Vagina (tissue), 2 donors: ENCODE measurements at regions not wholly inside any gene's neighbourhood (a gene's known extent, or its start where the extent isn't known, plus 50 kb on each side); places are given as distances from the start of the nearest gene placed in this dataset.
"Not testable (repeated sequence)": the region's sequence is repeated elsewhere in the genome, so short reads cannot be mapped to it uniquely, and the experiment has no call there.

ENCODE experiments used
- DNase-seq, 2 donors: peaks; one replicate each; pipeline ENCODE4 v3.0.0-alpha.2; 2017; ENCODE audit errors: extremely low spot score in 2 of 2
- H3K27ac ChIP-seq: fragments of 200-600 bp; sonication (generic); one replicate; pipeline ENCODE4 v1.5.1; 2019
- H3K27me3 ChIP-seq: fragments of 200-600 bp; sonication (generic); one replicate; pipeline ENCODE4 v1.5.1; 2019
- H3K36me3 ChIP-seq, 2 donors: fragments of 200-600 bp; sonication (generic); one replicate each; pipeline ENCODE4 v1.5.1; 2017 to 2019
- H3K4me1 ChIP-seq: fragments of 200-600 bp; sonication (generic); one replicate; pipeline ENCODE4 v1.5.1; 2019
- H3K4me3 ChIP-seq, 2 donors: fragments of 200-600 bp; sonication (generic); 1 replicate in 1 of 2; 2 replicates in 1 of 2; pipeline ENCODE4 v1.5.1; 2016 to 2019
- H3K9me3 ChIP-seq: fragments of 200-600 bp; sonication (generic); one replicate; pipeline ENCODE4 v1.5.1; 2019
- POLR2A ChIP-seq, 2 donors: fragments of 450-650 bp; IDR thresholded peaks; one replicate each; pipeline ENCODE4 v1.6.1; 2017; ENCODE audit warnings: antibody characterized with exemption in 2 of 2, mild to moderate bottlenecking in 2 of 2, moderate library complexity in 2 of 2
- POLR2AphosphoS5 ChIP-seq, 2 donors: sonication (generic); formaldehyde crosslinking; IDR thresholded peaks; one replicate each; pipeline ENCODE4 v1.9.0; 2017; ENCODE audit warnings: antibody characterized with exemption in 2 of 2, mild to moderate bottlenecking in 2 of 2, low read depth in 1 of 2; ENCODE audit not compliant: insufficient read depth in 1 of 2
- intact Hi-C: fragments of 100-400 bp; cut with DNase I; formaldehyde crosslinking; loops from one replicate; pipeline ENCODE4 v1.15.1; 2023
- TF ChIP-seq, protein P1 (sequence below), 3 experiments: fragments of 450-650 bp in 2 of 3; fragments of 200-600 bp in 1 of 3; sonication (generic) in 1 of 3; IDR thresholded peaks; one replicate each; pipeline ENCODE4 v1.5.1; 2017 to 2019; ENCODE audit warnings: antibody characterized with exemption in 3 of 3, mild to moderate bottlenecking in 2 of 3, moderate library complexity in 2 of 3

- no peak for TF ChIP-seq POLR2A (IDR thresholded peaks at IDR 0.05)
- no peak for TF ChIP-seq POLR2AphosphoS5 (IDR thresholded peaks at IDR 0.05; ENCODE audit: insufficient read depth in 1 of 2, low read depth in 1 of 2)
- TF ChIP-seq, protein P1, sequence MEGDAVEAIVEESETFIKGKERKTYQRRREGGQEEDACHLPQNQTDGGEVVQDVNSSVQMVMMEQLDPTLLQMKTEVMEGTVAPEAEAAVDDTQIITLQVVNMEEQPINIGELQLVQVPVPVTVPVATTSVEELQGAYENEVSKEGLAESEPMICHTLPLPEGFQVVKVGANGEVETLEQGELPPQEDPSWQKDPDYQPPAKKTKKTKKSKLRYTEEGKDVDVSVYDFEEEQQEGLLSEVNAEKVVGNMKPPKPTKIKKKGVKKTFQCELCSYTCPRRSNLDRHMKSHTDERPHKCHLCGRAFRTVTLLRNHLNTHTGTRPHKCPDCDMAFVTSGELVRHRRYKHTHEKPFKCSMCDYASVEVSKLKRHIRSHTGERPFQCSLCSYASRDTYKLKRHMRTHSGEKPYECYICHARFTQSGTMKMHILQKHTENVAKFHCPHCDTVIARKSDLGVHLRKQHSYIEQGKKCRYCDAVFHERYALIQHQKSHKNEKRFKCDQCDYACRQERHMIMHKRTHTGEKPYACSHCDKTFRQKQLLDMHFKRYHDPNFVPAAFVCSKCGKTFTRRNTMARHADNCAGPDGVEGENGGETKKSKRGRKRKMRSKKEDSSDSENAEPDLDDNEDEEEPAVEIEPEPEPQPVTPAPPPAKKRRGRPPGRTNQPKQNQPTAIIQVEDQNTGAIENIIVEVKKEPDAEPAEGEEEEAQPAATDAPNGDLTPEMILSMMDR (IDR thresholded peaks at IDR 0.05): no peak
- Histone ChIP-seq H3K4me1 (no peaks in the 10 kb centered on the region), H3K27ac (no peak overlapping the region), H3K36me3 (no peaks in the 10 kb centered on the region), H3K27me3 (no peaks in the 10 kb centered on the region), H3K9me3 (no peaks in the 10 kb centered on the region), H3K4me3 (no peak overlapping the region)
- intact Hi-C loops: no loop called here
- DNase-seq: peak in 1 of 2 donors; percentile 52
Observed at GRCh38 chrX:1134976-1135375, 77.5 kb downstream of the CRLF2 start.

DNA sequence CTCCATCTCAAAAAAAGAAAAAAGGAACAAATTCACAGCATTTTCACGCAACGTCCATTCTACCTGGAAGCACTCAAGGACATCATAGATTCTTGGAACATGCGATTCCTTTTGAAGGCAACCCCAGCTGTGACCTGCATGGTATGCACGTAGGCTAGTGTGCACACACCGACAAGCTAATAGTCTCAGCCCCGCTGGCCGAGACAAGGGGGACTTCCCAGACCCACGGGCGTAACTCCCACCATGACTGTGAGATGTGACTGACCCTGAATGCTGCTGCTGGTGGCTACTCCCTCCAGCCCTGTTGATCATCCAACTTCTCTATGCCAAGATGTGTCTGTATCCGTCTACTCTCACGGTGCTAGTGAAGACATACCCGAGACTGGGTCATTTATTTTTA lies 78.3 kb downstream of the CRLF2 start:
- intact Hi-C loops: no loop called here
- Histone ChIP-seq H3K36me3 (no peaks in the 10 kb centered on the region), H3K27me3 (no peaks in the 10 kb centered on the region), H3K4me1 (no peaks in the 10 kb centered on the region), H3K27ac (no peak overlapping the region), H3K9me3 (no peaks in the 10 kb centered on the region), H3K4me3 (no peak overlapping the region)
- TF ChIP-seq, protein P1 (IDR thresholded peaks at IDR 0.05): no peak
- no peak for TF ChIP-seq POLR2A (IDR thresholded peaks at IDR 0.05)
- no peak for TF ChIP-seq POLR2AphosphoS5 (IDR thresholded peaks at IDR 0.05; ENCODE audit: insufficient read depth in 1 of 2, low read depth in 1 of 2)
- DNase-seq: no peak

GRCh38 chrX:1126738-1127137 lies 85.7 kb downstream of the CRLF2 start:
- TF ChIP-seq, protein P1 (IDR thresholded peaks at IDR 0.05): no peak
- TF ChIP-seq POLR2A (IDR thresholded peaks at IDR 0.05) (no peak), POLR2AphosphoS5 (IDR thresholded peaks at IDR 0.05; ENCODE audit: insufficient read depth in 1 of 2, low read depth in 1 of 2) (no peak)
- Histone ChIP-seq H3K27ac (no peak overlapping the region), H3K4me1 (no peaks in the 10 kb centered on the region), H3K27me3 (no peaks in the 10 kb centered on the region), H3K9me3 (no peaks in the 10 kb centered on the region), H3K4me3 (no peak overlapping the region), H3K36me3 (no peaks in the 10 kb centered on the region)
- intact Hi-C loops: no loop called here
- peak in 1 of 2 donors; percentile 79 for DNase-seq

DNA sequence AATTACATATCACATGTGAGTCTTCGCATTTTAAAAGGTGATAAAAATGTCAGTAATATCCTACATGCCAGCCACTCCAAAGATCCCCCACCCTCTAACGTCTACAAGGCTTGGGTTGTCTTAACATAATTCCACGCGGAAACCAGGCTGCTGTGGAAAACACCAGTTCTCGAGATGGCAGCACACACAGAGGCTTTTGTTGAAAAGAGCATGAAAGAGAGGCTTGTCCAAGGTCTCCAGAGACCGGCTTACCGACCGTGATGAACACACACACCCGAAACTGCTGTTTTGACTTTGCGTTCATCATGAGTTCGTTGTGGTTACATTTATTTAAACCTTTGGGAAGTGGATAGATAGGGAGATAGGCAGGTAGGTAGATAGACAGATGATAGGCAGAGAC lies 87.9 kb downstream of the CRLF2 start:
- Histone ChIP-seq H3K9me3 (no peaks in the 10 kb centered on the region), H3K27ac (no peak overlapping the region), H3K36me3 (no peaks in the 10 kb centered on the region), H3K4me3 (no peak overlapping the region), H3K27me3 (no peaks in the 10 kb centered on the region), H3K4me1 (no peaks in the 10 kb centered on the region)
- TF ChIP-seq POLR2AphosphoS5 (IDR thresholded peaks at IDR 0.05; ENCODE audit: insufficient read depth in 1 of 2, low read depth in 1 of 2) (no peak), POLR2A (IDR thresholded peaks at IDR 0.05) (no peak)
- TF ChIP-seq, protein P1 (IDR thresholded peaks at IDR 0.05): no peak
- DNase-seq: no peak
- intact Hi-C loops: no loop called here

DNA sequence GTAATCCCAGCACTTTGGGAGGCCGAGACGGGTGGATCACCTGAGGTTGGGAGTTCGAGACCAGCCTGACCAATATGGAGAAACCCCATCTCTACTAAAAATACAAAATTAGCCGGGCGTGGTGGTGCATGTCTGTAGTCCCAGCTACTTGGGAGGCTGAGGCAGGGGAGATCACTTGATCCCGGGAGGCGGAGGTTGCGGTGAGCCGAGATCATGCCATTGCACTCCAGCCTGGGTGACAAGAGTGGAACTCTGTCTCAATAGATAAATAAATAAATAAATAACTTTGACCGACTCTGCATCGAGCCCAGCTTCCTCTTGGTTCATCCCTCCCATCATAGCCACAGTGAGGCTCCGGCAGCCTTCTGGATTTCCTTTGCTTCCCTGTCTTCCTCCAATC lies 89.6 kb downstream of the CRLF2 start:
- H3K27me3 ChIP-seq, H3K27ac ChIP-seq, intact Hi-C loops, H3K4me3 ChIP-seq, H3K9me3 ChIP-seq, H3K4me1 ChIP-seq, DNase-seq, H3K36me3 ChIP-seq: not testable (repeated sequence)

DNA sequence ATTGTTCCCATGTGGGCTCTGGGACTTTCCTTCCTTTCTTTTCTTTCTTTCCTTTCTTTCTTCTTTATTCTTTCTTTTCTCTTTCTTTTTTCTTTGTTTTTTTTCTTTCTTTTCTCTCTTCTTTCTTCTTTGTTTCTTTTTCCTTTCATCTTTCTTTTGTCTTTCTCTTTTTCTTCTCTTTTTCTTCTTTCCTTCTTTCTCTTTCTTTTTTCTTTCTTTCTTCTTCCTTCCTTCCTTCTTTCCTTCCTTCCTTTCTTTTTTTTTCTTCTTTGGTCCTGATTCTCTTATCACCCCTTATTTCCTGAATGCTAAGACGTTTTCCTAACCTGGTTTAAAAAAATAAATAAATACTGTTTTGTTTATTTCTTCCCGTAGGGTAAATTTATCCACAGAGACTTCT lies 93.2 kb downstream of the CRLF2 start:
- no peaks in the 10 kb centered on the region for H3K27me3 ChIP-seq
- intact Hi-C loops: no loop called here
- no peaks in the 10 kb centered on the region for H3K36me3 ChIP-seq
- no peak for DNase-seq
- H3K4me3 ChIP-seq: no peak overlapping the region
- H3K4me1 ChIP-seq: no peaks in the 10 kb centered on the region
- no peak overlapping the region for H3K27ac ChIP-seq
- no peaks in the 10 kb centered on the region for H3K9me3 ChIP-seq
- TF ChIP-seq POLR2AphosphoS5 (IDR thresholded peaks at IDR 0.05; ENCODE audit: insufficient read depth in 1 of 2, low read depth in 1 of 2): no peak
